ENCODE measurements at regions not wholly inside any gene's neighbourhood (a gene's known extent, or its start where the extent isn't known, plus 50 kb on each side); places are given as distances from the start of the nearest gene placed in this dataset.
"Not testable (repeated sequence)": the region's sequence is repeated elsewhere in the genome, so short reads cannot be mapped to it uniquely, and the experiment has no call there.

GRCh38 chr12:84470361-84470760 is 442.2 kb downstream of the SLC6A15 start:
- no peak for DNase-seq

GRCh38 chr12:84464616-84465015 is 448.0 kb downstream of the SLC6A15 start:
- no peak for DNase-seq

- DNase-seq = no peak
These were observed 448.7 kb downstream of the SLC6A15 start for GRCh38 chr12:84463741-84464495.

GRCh38 chr12:84455598-84455997 is 457.0 kb downstream of the SLC6A15 start:
- no peak for DNase-seq

GRCh38 chr12:84446478-84446877 is 466.1 kb downstream of the SLC6A15 start:
- DNase-seq = not testable (repeated sequence)

- no peak for DNase-seq
These were observed 476.5 kb downstream of the SLC6A15 start for GRCh38 chr12:84436134-84436533.

- no peak for DNase-seq
These were observed 476.9 kb downstream of the SLC6A15 start for GRCh38 chr12:84435682-84436081.

GRCh38 chr12:84422340-84422739 is 490.3 kb downstream of the SLC6A15 start:
- no peak for DNase-seq

GRCh38 chr12:84421103-84421502 is 491.5 kb downstream of the SLC6A15 start:
- no peak for DNase-seq

GRCh38 chr12:84416626-84417025 is 496.0 kb downstream of the SLC6A15 start:
- DNase-seq = no peak

GRCh38 chr12:84415946-84416345 is 496.7 kb downstream of the SLC6A15 start:
- DNase-seq = no peak

- DNase-seq = no peak
These were observed 498.9 kb downstream of the SLC6A15 start for GRCh38 chr12:84413656-84414055.

GRCh38 chr12:84412226-84412625 is 500.4 kb downstream of the SLC6A15 start:
- no peak for DNase-seq

GRCh38 chr12:84411031-84411430 is 501.6 kb downstream of the SLC6A15 start:
- DNase-seq = no peak

- no peak for DNase-seq
These were observed 503.7 kb downstream of the SLC6A15 start for GRCh38 chr12:84408936-84409335.

- DNase-seq = not testable (repeated sequence)
These were observed 505.9 kb downstream of the SLC6A15 start for GRCh38 chr12:84406720-84407119.

GRCh38 chr12:84397846-84398245 is 514.8 kb downstream of the SLC6A15 start:
- no peak for DNase-seq

GRCh38 chr12:84397263-84397662 is 515.3 kb downstream of the SLC6A15 start:
- no peak for DNase-seq

GRCh38 chr12:84391176-84391575 is 521.4 kb downstream of the SLC6A15 start:
- DNase-seq = not testable (repeated sequence)

GRCh38 chr12:84384384-84384783 is 528.2 kb downstream of the SLC6A15 start:
- DNase-seq = no peak

- not testable (repeated sequence) for DNase-seq
These were observed 530.1 kb downstream of the SLC6A15 start for GRCh38 chr12:84382486-84382885.

- no peak for DNase-seq
These were observed 536.3 kb downstream of the SLC6A15 start for GRCh38 chr12:84376320-84376719.

GRCh38 chr12:84375449-84376170 is 537.0 kb downstream of the SLC6A15 start:
- no peak for DNase-seq

GRCh38 chr12:84362552-84362897 is 550.1 kb downstream of the SLC6A15 start:
- DNase-seq = no peak

Data from NCI-H510A (cell line).